HEK293 (cell line): ENCODE measurements at regions not wholly inside any gene's neighbourhood (a gene's known extent, or its start where the extent isn't known, plus 50 kb on each side); places are given as distances from the start of the nearest gene placed in this dataset.

Source experiments
- CTCF ChIA-PET: fragments of 350-600 bp; formaldehyde crosslinking; extraction: SDS; loops from one replicate; lab custom pipeline; 2021; ENCODE audit warnings: antibody characterized with exemption; lab: Yijun Ruan, JAX
- POLR2A ChIA-PET: fragments of 300-600 bp; formaldehyde crosslinking; extraction: SDS; loops from one replicate; lab custom pipeline; 2020; ENCODE audit warnings: antibody characterized with exemption, inconsistent platforms; lab: Yijun Ruan, JAX
- H3K27ac ChIP-seq: fragments of 200-500 bp; sonication (Bioruptor generic); 2 replicates; pipeline ENCODE4 v1.5.1; 2014; ENCODE audit warnings: low read depth, low read length, control low read depth, inconsistent platforms; ENCODE audit errors: extremely low read depth
- H3K36me3 ChIP-seq, 2 experiments: fragments of 200-500 bp in 1 of 2; sonication (Bioruptor generic) in 1 of 2; 1 replicate in 1 of 2; 2 replicates in 1 of 2; pipeline ENCODE4 v1.5.1; 2014 to 2017; ENCODE audit warnings: inconsistent platforms in 2 of 2, low read length in 2 of 2; ENCODE audit not compliant: control insufficient read depth in 2 of 2, insufficient read depth in 1 of 2
- H3K4me1 ChIP-seq: fragments of 200-500 bp; sonication (Bioruptor generic); 2 replicates; pipeline ENCODE4 v1.5.1; 2014; ENCODE audit warnings: mild to moderate bottlenecking, low read length, inconsistent platforms; ENCODE audit not compliant: control insufficient read depth, insufficient read depth
- H3K4me3 ChIP-seq: 2 replicates; pipeline ENCODE4 v1.5.1; 2011; ENCODE audit warnings: low read depth, mild to moderate bottlenecking, control low read depth, low read length, moderate library complexity
- H3K9me3 ChIP-seq: fragments of 200-500 bp; sonication (Bioruptor generic); 2 replicates; pipeline ENCODE4 v1.5.1; 2014; ENCODE audit warnings: low read depth, low read length, inconsistent platforms; ENCODE audit not compliant: control insufficient read depth, insufficient read depth
- BCL11A ChIP-seq: fragments of 450-650 bp; formaldehyde crosslinking; IDR thresholded peaks from 2 replicates; pipeline ENCODE4 v1.5.1; 2016; ENCODE audit warnings: low read depth, missing biosample characterization, missing genetic modification characterization
- FEZF1 ChIP-seq: fragments of 450-650 bp; formaldehyde crosslinking; IDR thresholded peaks from 2 replicates; pipeline ENCODE4 v1.5.1; 2016; ENCODE audit warnings: missing biosample characterization, missing genetic modification characterization
- KLF7 ChIP-seq: fragments of 450-650 bp; formaldehyde crosslinking; IDR thresholded peaks from 2 replicates; pipeline ENCODE4 v1.5.1; 2016; ENCODE audit warnings: missing biosample characterization, missing genetic modification characterization, borderline replicate concordance
- SP7 ChIP-seq: fragments of 450-650 bp; formaldehyde crosslinking; IDR thresholded peaks from 2 replicates; pipeline ENCODE4 v1.5.1; 2016; ENCODE audit warnings: missing biosample characterization, missing genetic modification characterization
- WT1 ChIP-seq: fragments of 450-650 bp; formaldehyde crosslinking; IDR thresholded peaks from 2 replicates; pipeline ENCODE4 v1.5.1; 2016; ENCODE audit warnings: missing biosample characterization, missing genetic modification characterization
- ZNF202 ChIP-seq: fragments of 450-650 bp; formaldehyde crosslinking; IDR thresholded peaks from 2 replicates; pipeline ENCODE4 v1.5.1; 2016; ENCODE audit warnings: missing biosample characterization, missing genetic modification characterization, borderline replicate concordance
- ZNF302 ChIP-seq: fragments of 450-650 bp; formaldehyde crosslinking; IDR thresholded peaks from 2 replicates; pipeline ENCODE4 v1.5.1; 2016; ENCODE audit warnings: missing biosample characterization, missing genetic modification characterization, low read depth
- ZNF549 ChIP-seq: fragments of 450-650 bp; IDR thresholded peaks from 2 replicates; pipeline ENCODE4 v1.5.1; 2018; ENCODE audit warnings: missing biosample characterization, missing genetic modification characterization, mild to moderate bottlenecking, inconsistent platforms, moderate library complexity
- ZNF561 ChIP-seq: fragments of 450-650 bp; IDR thresholded peaks from 2 replicates; pipeline ENCODE4 v1.5.1; 2018; ENCODE audit warnings: missing biosample characterization, missing genetic modification characterization, borderline replicate concordance
- TF ChIP-seq, protein P1 (sequence below): fragments of 450-650 bp; formaldehyde crosslinking; IDR thresholded peaks from 2 replicates; pipeline ENCODE4 v1.5.1; 2016; ENCODE audit warnings: missing biosample characterization, missing genetic modification characterization
- TF ChIP-seq, protein P2 (sequence below): fragments of 450-650 bp; formaldehyde crosslinking; IDR thresholded peaks from 2 replicates; pipeline ENCODE4 v1.5.1; 2016; ENCODE audit warnings: missing biosample characterization, missing genetic modification characterization
- TF ChIP-seq, protein P3 (sequence below): fragments of 450-650 bp; formaldehyde crosslinking; IDR thresholded peaks from 2 replicates; pipeline ENCODE4 v1.5.1; 2017; ENCODE audit warnings: missing biosample characterization, missing genetic modification characterization
- TF ChIP-seq, protein P4 (sequence below): fragments of 450-650 bp; IDR thresholded peaks from 2 replicates; pipeline ENCODE4 v1.5.1; 2018; ENCODE audit warnings: missing biosample characterization, missing genetic modification characterization
- TF ChIP-seq, protein P5 (sequence below): fragments of 450-650 bp; IDR thresholded peaks from 2 replicates; pipeline ENCODE4 v1.5.1; 2018; ENCODE audit warnings: missing biosample characterization, mild to moderate bottlenecking, missing genetic modification characterization

DNA sequence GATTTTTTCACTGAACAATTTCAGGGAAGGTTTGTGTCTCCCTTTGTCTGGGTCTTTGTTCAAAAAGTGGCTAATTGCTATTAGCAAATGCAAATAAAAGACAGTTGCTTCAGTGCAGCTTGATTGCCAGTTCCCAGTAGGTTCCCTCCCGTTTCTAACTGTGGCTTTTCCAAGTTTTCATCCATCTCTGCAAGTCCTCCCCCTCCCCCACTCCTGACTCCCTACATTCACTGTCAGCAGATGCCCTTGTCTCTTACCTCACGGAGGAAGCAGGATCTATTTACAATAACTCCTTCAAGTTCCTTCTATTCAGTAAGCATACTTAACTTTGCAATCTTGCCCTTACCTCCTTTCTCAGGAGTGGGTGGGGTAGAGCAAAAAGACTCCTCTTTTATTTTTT is 55.4 kb upstream of the SCEL start:
- Histone ChIP-seq H3K4me3 (no peak overlapping the region), H3K9me3 (no peaks in the 10 kb centered on the region), H3K36me3 (no peaks in the 10 kb centered on the region), H3K4me1 (no peaks in the 10 kb centered on the region), H3K27ac (no peak overlapping the region)
- POLR2A ChIA-PET: no interaction called here
- TF ChIP-seq, protein P1, sequence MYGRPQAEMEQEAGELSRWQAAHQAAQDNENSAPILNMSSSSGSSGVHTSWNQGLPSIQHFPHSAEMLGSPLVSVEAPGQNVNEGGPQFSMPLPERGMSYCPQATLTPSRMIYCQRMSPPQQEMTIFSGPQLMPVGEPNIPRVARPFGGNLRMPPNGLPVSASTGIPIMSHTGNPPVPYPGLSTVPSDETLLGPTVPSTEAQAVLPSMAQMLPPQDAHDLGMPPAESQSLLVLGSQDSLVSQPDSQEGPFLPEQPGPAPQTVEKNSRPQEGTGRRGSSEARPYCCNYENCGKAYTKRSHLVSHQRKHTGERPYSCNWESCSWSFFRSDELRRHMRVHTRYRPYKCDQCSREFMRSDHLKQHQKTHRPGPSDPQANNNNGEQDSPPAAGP (tag by site-specific recombination): no peak
- TF ChIP-seq, protein P2, sequence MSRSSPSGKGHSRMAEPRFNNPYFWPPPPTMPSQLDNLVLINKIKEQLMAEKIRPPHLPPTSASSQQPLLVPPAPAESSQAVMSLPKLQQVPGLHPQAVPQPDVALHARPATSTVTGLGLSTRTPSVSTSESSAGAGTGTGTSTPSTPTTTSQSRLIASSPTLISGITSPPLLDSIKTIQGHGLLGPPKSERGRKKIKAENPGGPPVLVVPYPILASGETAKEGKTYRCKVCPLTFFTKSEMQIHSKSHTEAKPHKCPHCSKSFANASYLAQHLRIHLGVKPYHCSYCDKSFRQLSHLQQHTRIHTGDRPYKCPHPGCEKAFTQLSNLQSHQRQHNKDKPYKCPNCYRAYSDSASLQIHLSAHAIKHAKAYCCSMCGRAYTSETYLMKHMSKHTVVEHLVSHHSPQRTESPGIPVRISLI (tag by site-specific recombination): no peak
- CTCF ChIA-PET: interaction anchor here (0.6 to 2.4 kb wide), 2 partner anchors 85 to 480 kb away, joined by 3 to 19 read pairs; no protein-coding TSS in a partner anchor

DNA sequence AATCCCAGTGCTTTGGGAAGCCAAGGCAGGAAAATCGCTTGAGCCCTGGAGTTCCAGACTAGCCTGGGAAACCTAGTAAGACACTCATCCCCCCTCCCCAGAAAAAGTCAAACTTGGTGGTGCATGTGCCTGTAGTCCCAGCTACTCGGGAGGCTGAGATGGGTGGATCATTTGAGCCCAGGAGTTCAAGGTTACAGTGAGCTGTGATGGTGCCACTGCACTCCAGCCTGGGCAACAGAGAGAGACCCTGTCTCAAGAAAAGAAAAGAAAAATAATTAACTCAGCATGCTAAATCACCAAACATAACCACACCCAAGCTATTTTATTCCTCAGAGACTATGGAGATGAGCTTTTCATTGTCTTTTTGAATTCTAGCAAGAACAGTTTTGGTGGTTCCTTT is 56.2 kb upstream of the SCEL start:
- Histone ChIP-seq H3K36me3 (no peaks in the 10 kb centered on the region), H3K4me3 (no peak overlapping the region)
- no peak for TF ChIP-seq FEZF1
- TF ChIP-seq, protein P3, sequence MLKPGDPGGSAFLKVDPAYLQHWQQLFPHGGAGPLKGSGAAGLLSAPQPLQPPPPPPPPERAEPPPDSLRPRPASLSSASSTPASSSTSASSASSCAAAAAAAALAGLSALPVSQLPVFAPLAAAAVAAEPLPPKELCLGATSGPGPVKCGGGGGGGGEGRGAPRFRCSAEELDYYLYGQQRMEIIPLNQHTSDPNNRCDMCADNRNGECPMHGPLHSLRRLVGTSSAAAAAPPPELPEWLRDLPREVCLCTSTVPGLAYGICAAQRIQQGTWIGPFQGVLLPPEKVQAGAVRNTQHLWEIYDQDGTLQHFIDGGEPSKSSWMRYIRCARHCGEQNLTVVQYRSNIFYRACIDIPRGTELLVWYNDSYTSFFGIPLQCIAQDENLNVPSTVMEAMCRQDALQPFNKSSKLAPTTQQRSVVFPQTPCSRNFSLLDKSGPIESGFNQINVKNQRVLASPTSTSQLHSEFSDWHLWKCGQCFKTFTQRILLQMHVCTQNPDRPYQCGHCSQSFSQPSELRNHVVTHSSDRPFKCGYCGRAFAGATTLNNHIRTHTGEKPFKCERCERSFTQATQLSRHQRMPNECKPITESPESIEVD (tag by site-specific recombination): no peak
- no peak for TF ChIP-seq SP7 (tag by site-specific recombination)
- TF ChIP-seq KLF7 (tag by site-specific recombination): no peak
- TF ChIP-seq BCL11A (tag by site-specific recombination): no peak
- TF ChIP-seq ZNF202 (tag by site-specific recombination): no peak
- TF ChIP-seq, protein P4, sequence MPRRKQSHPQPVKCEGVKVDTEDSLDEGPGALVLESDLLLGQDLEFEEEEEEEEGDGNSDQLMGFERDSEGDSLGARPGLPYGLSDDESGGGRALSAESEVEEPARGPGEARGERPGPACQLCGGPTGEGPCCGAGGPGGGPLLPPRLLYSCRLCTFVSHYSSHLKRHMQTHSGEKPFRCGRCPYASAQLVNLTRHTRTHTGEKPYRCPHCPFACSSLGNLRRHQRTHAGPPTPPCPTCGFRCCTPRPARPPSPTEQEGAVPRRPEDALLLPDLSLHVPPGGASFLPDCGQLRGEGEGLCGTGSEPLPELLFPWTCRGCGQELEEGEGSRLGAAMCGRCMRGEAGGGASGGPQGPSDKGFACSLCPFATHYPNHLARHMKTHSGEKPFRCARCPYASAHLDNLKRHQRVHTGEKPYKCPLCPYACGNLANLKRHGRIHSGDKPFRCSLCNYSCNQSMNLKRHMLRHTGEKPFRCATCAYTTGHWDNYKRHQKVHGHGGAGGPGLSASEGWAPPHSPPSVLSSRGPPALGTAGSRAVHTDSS (tag by site-specific recombination): no peak
- TF ChIP-seq ZNF549 (tag by site-specific recombination): no peak
- TF ChIP-seq, protein P5, sequence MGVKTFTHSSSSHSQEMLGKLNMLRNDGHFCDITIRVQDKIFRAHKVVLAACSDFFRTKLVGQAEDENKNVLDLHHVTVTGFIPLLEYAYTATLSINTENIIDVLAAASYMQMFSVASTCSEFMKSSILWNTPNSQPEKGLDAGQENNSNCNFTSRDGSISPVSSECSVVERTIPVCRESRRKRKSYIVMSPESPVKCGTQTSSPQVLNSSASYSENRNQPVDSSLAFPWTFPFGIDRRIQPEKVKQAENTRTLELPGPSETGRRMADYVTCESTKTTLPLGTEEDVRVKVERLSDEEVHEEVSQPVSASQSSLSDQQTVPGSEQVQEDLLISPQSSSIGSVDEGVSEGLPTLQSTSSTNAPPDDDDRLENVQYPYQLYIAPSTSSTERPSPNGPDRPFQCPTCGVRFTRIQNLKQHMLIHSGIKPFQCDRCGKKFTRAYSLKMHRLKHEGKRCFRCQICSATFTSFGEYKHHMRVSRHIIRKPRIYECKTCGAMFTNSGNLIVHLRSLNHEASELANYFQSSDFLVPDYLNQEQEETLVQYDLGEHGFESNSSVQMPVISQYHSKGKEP (tag by site-specific recombination): no peak
- no peak for TF ChIP-seq ZNF561 (tag by site-specific recombination)
- no peak for TF ChIP-seq ZNF302
- TF ChIP-seq WT1: no peak
- TF ChIP-seq, all 188 proteins: peak for 0
- Histone ChIP-seq H3K27ac (no peak overlapping the region), H3K4me1 (no peaks in the 10 kb centered on the region), H3K9me3 (no peaks in the 10 kb centered on the region)
- POLR2A ChIA-PET: no interaction called here
- CTCF ChIA-PET: interaction anchor here (0.7 to 3.8 kb wide), 17 partner anchors 9 to 575 kb away, joined by 3 to 19 read pairs (median 4); partner anchors contain the start of genes FBXL3 and MYCBP2
